Kidney capillary endothelial cell (primary cell): ENCODE measurements at regions not wholly inside any gene's neighbourhood (a gene's known extent, or its start where the extent isn't known, plus 50 kb on each side); places are given as distances from the start of the nearest gene placed in this dataset.

Source experiments
- DNase-seq: peaks from one replicate; pipeline ENCODE4 v3.0.0-alpha.2; 2018; ENCODE audit warnings: low spot score

GRCh38 chr10:78944723-78945312 lies 123.9 kb upstream of the ZMIZ1 start:
- DNase-seq, result no peak

DNA sequence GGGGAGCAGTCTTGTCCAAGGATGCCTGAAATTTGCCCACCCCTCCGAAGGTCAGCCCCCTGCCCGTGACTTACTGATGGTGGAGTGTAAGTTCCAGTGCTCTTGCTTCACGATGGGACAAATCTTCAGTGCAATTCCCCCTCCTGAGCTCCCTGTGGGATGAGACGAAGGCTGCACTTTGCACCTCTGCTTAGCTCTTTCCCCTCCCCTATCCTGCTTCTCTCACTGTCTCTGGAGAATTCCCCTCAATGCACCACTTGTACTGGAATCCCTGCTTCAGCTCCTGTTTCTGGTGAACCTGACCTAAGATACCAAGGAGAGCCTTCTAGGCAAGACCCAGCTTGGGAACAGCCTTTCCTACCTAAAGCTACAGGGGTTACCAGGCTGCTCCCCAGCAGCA lies 122.9 kb upstream of the ZMIZ1 start:
- DNase-seq, result no peak

DNA sequence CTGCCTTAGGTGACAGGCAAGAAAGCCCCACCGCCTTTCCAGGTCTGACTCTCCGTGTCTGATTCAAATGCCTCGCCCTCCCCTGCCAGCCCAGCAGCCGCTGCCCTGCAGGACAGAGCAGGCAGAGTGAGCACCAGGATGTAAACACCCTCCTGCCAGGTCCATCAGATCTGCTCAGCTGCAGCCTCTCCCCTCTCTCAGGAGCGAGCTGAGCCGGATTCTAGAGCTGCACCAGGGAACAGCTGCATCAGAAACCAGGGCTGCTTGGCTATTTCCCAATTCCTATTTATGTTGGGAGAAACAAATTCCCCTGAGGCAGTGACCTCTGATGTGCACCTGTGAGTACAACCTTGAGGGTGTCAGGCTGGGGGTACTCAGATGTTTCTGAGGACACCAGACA lies 121.5 kb upstream of the ZMIZ1 start:
- no peak for DNase-seq

GRCh38 chr10:78947733-78948132 lies 121.0 kb upstream of the ZMIZ1 start:
- no peak for DNase-seq

GRCh38 chr10:78948621-78949030 lies 120.1 kb upstream of the ZMIZ1 start:
- DNase-seq, result no peak

- no peak for DNase-seq
These were observed 117.8 kb upstream of the ZMIZ1 start for GRCh38 chr10:78950656-78951587.

GRCh38 chr10:78952030-78952429 lies 116.7 kb upstream of the ZMIZ1 start:
- DNase-seq, result no peak

GRCh38 chr10:78952686-78953085 lies 116.1 kb upstream of the ZMIZ1 start:
- DNase-seq, result no peak

DNA sequence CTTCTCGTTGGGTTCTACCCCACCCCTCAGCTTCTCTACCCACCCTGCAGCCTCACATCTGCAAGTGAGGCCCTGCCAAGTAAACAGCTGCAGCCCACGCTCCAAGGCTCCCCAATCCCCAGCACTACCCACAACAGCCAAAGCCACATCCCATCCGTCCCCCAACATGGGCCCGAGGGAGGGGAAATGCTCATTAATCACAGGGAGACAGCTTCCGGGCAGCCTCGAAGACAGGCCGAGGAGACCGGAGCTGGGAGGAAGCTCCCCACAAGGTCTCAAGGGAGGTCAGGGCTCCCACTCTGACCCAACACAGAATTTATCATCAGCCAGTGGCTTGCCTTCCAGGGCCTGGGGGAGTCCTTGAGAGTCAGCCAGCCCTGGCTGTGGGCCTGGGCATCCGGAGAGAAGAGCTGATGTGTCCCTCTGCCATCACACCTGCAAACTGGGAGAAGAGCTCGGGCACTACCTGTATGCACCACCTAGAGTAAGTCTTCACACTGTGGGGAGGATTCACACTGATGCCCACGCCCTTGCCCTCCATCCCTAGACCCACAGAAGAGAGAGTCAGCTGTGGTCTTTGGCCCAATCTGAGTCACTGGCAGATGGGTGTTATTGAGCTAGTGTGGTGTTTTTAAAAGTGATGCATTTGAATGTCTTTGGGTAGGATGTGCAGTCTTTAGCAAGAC lies 115.5 kb upstream of the ZMIZ1 start:
- DNase-seq, result no peak

GRCh38 chr10:78953799-78954297 lies 114.9 kb upstream of the ZMIZ1 start:
- DNase-seq, result no peak

GRCh38 chr10:78954689-78955088 lies 114.1 kb upstream of the ZMIZ1 start:
- no peak for DNase-seq

GRCh38 chr10:78955206-78955605 lies 113.6 kb upstream of the ZMIZ1 start:
- no peak for DNase-seq

DNA sequence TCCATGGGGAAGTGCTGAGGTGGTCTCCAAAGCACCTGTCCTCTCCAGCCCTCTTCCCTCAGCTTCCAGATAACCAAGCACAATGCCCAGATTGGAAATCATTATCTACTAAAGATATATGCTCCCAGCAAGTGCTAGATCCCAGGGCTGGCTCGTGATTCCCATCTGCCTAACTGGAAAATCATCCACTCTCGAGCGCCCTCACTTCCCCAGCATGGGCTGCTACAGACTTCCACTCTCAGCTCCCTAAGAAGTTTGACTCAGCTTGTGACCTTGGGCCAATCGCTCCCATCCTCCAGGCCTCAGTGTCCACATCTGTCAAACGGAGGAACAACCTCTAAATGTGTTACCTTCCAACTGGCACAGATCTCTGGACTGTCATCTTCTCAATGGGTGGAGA lies 112.4 kb upstream of the ZMIZ1 start:
- DNase-seq, result no peak

DNA sequence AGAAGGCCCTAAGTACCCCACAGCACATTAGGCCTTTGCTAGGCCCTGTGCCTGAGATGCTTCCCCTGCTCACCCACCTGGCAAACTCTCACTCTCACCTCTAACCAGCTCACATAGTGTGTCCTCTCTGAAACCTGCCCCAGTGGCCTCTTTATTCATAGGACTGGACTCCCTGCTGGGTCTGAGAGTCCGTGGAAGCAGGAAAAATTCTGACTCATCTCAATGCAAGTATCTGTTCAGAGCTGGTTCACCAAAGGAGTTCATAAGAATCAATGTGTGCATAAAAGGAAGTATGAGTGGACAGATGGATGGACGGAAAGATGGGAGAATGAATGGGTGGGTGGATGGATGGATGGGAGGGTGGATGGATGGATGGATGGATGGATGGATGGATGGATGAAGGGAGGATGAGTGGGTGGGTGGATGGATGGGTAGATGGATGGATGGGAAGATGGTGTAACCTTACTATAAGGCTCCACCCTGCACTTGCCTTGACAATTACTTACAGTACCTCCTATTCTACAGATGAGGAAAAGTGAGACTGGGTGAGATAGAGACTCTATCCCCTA lies 111.2 kb upstream of the ZMIZ1 start:
- DNase-seq, result no peak

GRCh38 chr10:78959217-78959923 lies 109.4 kb upstream of the ZMIZ1 start:
- no peak for DNase-seq

DNA sequence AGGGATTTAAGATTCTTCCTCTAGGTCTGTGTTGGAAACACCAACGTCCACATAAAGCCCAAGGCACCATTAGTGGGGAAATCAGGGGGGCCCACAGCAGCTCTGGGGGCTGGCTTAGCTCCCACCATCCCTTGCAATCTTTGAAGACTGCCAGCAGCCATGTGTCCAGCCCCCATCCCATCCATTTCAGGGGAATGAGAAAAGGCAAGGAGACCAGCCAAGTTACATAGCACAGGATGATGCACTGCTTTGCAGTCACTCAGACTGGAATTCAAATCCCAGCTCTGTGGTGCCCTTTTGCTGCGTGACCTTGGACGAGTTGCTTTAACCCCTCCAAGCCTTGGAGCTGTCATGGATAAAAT lies 108.9 kb upstream of the ZMIZ1 start:
- DNase-seq, result no peak

GRCh38 chr10:78960316-78960800 lies 108.4 kb upstream of the ZMIZ1 start:
- DNase-seq, result peak; percentile 97

GRCh38 chr10:78961760-78962159 lies 107.0 kb upstream of the ZMIZ1 start:
- no peak for DNase-seq

- peak; percentile 41 for DNase-seq
These were observed 105.4 kb upstream of the ZMIZ1 start for GRCh38 chr10:78963074-78964034.

GRCh38 chr10:78964274-78964951 lies 104.4 kb upstream of the ZMIZ1 start:
- DNase-seq, result no peak
